Osteoblast (primary cell): ENCODE measurements at regions not wholly inside any gene's neighbourhood (a gene's known extent, or its start where the extent isn't known, plus 50 kb on each side); places are given as distances from the start of the nearest gene placed in this dataset.

ENCODE experiments used
- DNase-seq: peaks from one replicate; pipeline ENCODE4 v3.0.0; 2011; ENCODE audit warnings: low spot score, mixed read lengths; ENCODE audit not compliant: insufficient read length; ENCODE audit errors: missing footprints
- H2AFZ ChIP-seq: 2 replicates; pipeline ENCODE4 v1.6.0; 2011; ENCODE audit warnings: mild to moderate bottlenecking, low read length
- H3K27ac ChIP-seq: 2 replicates; pipeline ENCODE4 v1.5.1; 2011; ENCODE audit warnings: mild to moderate bottlenecking, low read depth, low read length, moderate library complexity
- H3K27me3 ChIP-seq: 2 replicates; pipeline ENCODE4 v1.6.0; 2012; ENCODE audit warnings: mild to moderate bottlenecking, control low read depth, inconsistent platforms, low read length, moderate library complexity; ENCODE audit not compliant: insufficient read depth
- H3K36me3 ChIP-seq: 2 replicates; pipeline ENCODE4 v1.5.1; 2011; ENCODE audit warnings: mild to moderate bottlenecking, low read length, control low read depth, moderate library complexity; ENCODE audit not compliant: insufficient read depth
- H3K4me1 ChIP-seq: 2 replicates; pipeline ENCODE4 v1.5.1; 2011; ENCODE audit warnings: mild to moderate bottlenecking, low read length, control low read depth, moderate library complexity; ENCODE audit not compliant: insufficient read depth
- H3K4me2 ChIP-seq: 2 replicates; pipeline ENCODE4 v1.6.0; 2011; ENCODE audit warnings: mild to moderate bottlenecking, low read length; ENCODE audit not compliant: insufficient read depth
- H3K4me3 ChIP-seq: fragments of 200-600 bp; sonication (generic); 3 replicates; pipeline ENCODE4 v1.5.1; 2012; ENCODE audit warnings: mild to moderate bottlenecking, low read length, inconsistent platforms; ENCODE audit not compliant: insufficient read depth
- H3K79me2 ChIP-seq: 2 replicates; pipeline ENCODE4 v1.6.0; 2012; ENCODE audit warnings: mild to moderate bottlenecking, low read length, control low read depth, inconsistent platforms; ENCODE audit not compliant: insufficient read depth
- H3K9me3 ChIP-seq: 2 replicates; pipeline ENCODE4 v1.5.1; 2011; ENCODE audit warnings: low read depth, low read length, control low read depth
- H4K20me1 ChIP-seq: 2 replicates; pipeline ENCODE4 v1.6.0; 2012; ENCODE audit warnings: mild to moderate bottlenecking, low read length, control low read depth; ENCODE audit not compliant: insufficient read depth
- TF ChIP-seq, protein P1 (sequence below): IDR thresholded peaks from 2 replicates; pipeline ENCODE4 v1.5.1; 2011; ENCODE audit warnings: mild to moderate bottlenecking, low read depth, low read length, moderate library complexity; ENCODE audit errors: extremely low read depth

DNA sequence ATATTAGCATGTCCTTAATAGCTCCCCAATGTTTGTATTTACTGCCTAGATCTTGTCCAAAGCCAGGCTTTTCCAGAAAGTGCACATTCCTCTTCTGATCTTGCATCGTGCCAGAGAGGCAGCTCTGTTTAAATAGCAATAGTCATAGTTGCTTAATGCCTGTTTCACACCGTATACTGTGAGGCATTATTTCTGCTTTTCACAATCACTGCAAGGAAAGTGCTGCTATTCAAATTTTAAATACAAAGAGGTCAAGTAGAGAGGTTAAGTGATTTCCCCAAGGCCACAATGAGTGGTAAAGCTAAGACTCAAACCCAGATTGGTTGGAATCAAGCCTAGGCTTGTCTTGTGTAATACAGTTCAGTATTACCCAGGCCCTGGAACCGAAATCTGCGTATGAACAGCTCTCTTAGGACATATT is 153.6 kb downstream of the SNX18 start:
- Histone ChIP-seq H3K4me3 (no peak overlapping the region), H3K79me2 (no peaks in the 10 kb centered on the region), H3K27ac (peak overlapping the region; percentile 63), H3K27me3 (no peaks in the 10 kb centered on the region), H2AFZ (peak overlapping the region; percentile 26), H3K36me3 (no peaks in the 10 kb centered on the region), H4K20me1 (no peaks in the 10 kb centered on the region), H3K9me3 (no peaks in the 10 kb centered on the region), H3K4me1 (peaks cover 36% of the 10 kb centered on the region), H3K4me2 (no peak overlapping the region)
- no peak for DNase-seq
- TF ChIP-seq, protein P1, sequence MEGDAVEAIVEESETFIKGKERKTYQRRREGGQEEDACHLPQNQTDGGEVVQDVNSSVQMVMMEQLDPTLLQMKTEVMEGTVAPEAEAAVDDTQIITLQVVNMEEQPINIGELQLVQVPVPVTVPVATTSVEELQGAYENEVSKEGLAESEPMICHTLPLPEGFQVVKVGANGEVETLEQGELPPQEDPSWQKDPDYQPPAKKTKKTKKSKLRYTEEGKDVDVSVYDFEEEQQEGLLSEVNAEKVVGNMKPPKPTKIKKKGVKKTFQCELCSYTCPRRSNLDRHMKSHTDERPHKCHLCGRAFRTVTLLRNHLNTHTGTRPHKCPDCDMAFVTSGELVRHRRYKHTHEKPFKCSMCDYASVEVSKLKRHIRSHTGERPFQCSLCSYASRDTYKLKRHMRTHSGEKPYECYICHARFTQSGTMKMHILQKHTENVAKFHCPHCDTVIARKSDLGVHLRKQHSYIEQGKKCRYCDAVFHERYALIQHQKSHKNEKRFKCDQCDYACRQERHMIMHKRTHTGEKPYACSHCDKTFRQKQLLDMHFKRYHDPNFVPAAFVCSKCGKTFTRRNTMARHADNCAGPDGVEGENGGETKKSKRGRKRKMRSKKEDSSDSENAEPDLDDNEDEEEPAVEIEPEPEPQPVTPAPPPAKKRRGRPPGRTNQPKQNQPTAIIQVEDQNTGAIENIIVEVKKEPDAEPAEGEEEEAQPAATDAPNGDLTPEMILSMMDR, result no peak

DNA sequence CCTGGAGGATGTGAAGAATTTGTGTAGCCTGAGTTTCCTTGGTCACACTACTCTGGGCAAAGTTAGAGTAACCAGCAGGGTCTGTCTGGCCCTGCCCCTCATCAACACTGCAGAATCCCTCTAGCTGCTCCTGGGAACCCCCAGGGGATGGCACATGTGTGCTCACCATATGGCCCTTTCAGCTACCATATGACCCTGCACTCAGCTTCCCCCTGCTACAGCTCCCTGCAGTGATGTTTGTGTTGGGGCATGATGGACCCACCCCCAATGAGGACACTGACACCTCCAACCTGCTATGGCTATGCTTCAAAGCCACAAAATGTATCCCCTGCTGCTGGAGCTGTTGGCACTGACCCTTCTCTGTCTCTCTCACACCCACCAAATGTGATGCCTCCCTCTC is 152.7 kb downstream of the SNX18 start:
- no peak overlapping the region for H3K4me2 ChIP-seq
- TF ChIP-seq, protein P1, result no peak
- no peak overlapping the region for H2AFZ ChIP-seq
- H3K27ac ChIP-seq, result peak overlapping the region; percentile 63
- no peaks in the 10 kb centered on the region for H4K20me1 ChIP-seq
- no peak for DNase-seq
- peaks cover 36% of the 10 kb centered on the region for H3K4me1 ChIP-seq
- H3K4me3 ChIP-seq, result no peak overlapping the region
- H3K79me2 ChIP-seq, result no peaks in the 10 kb centered on the region
- H3K9me3 ChIP-seq, result no peaks in the 10 kb centered on the region
- H3K27me3 ChIP-seq, result no peaks in the 10 kb centered on the region
- H3K36me3 ChIP-seq, result no peaks in the 10 kb centered on the region

DNA sequence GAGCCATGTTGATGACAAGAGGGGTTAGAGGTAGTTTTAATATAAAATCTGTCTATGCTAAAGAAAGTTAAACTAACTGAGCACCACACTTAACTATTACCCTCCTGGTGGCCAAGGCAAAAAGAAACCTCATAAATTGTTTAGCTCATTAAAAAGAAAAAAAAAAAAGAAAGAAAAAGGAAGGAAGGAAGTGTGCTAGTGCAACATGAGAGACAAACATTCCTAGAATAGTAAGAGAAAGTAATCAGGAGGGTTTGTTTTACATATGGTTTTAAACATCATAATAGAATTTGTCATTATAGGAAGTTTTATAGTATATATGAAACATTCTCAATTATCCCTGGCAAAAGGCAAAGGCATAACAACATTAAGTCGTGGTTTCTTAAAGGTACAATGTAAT is 152.3 kb downstream of the SNX18 start:
- no peak overlapping the region for H3K4me3 ChIP-seq
- H3K4me2 ChIP-seq, result peak overlapping the region; percentile 6
- no peaks in the 10 kb centered on the region for H4K20me1 ChIP-seq
- peaks cover 36% of the 10 kb centered on the region for H3K4me1 ChIP-seq
- no peaks in the 10 kb centered on the region for H3K9me3 ChIP-seq
- DNase-seq, result no peak
- no peaks in the 10 kb centered on the region for H3K79me2 ChIP-seq
- TF ChIP-seq, protein P1, result no peak
- no peak overlapping the region for H2AFZ ChIP-seq
- no peaks in the 10 kb centered on the region for H3K36me3 ChIP-seq
- no peaks in the 10 kb centered on the region for H3K27me3 ChIP-seq
- peak overlapping the region; percentile 63 for H3K27ac ChIP-seq

DNA sequence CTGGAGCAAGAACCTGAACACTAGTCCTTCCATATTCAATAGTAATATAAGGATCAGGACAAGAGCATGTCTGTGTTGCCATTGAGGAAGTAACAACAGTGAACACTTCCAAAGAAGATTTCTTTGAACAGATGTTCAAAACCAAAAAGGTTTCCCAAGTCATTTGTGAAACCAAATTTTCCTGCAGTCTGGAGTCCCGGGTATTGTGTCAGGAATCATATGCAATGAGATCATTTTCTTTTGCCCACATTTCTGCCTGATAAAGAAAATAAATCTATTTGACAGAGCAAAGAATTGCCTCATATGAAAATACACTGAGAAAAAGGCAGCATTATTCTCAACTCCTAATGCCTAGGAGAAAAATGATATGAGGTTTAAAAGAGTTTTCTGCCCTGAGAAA is 151.7 kb downstream of the SNX18 start:
- no peaks in the 10 kb centered on the region for H3K79me2 ChIP-seq
- TF ChIP-seq, protein P1, result no peak
- H3K9me3 ChIP-seq, result no peaks in the 10 kb centered on the region
- H3K27ac ChIP-seq, result peak overlapping the region; percentile 63
- H3K4me3 ChIP-seq, result no peak overlapping the region
- DNase-seq, result peak; percentile 62
- H3K4me1 ChIP-seq, result peaks cover 41% of the 10 kb centered on the region
- H2AFZ ChIP-seq, result no peak overlapping the region
- no peaks in the 10 kb centered on the region for H3K27me3 ChIP-seq
- H4K20me1 ChIP-seq, result no peaks in the 10 kb centered on the region
- H3K4me2 ChIP-seq, result peak overlapping the region; percentile 6
- H3K36me3 ChIP-seq, result no peaks in the 10 kb centered on the region
